ENCODE measurements at regions not wholly inside any gene's neighbourhood (a gene's known extent, or its start where the extent isn't known, plus 50 kb on each side); places are given as distances from the start of the nearest gene placed in this dataset.

DNA sequence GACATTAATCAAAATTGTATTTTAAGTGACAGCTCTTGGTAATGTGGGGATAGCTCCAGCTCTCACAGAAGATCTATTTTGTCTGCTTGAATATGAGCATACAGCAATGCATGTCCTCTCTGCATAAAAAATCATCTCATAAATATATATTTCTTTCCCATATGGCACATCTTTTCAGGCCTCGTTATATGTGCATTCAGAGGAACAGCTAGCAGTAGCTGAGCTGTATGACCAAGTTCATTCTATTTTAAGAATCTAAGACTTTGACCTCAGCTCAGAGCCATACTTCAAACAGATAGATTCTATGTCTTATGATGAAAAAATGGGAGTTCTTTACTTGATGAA lies 487.2 kb downstream of the ARHGEF28 start:
- no peak for TF ChIP-seq KLF9 (tag by site-specific recombination; IDR thresholded peaks at IDR 0.05; ENCODE audit: low read depth)
- no peak for TF ChIP-seq ZNF660 (tag by site-specific recombination; IDR thresholded peaks at IDR 0.05)
- TF ChIP-seq, protein P1, sequence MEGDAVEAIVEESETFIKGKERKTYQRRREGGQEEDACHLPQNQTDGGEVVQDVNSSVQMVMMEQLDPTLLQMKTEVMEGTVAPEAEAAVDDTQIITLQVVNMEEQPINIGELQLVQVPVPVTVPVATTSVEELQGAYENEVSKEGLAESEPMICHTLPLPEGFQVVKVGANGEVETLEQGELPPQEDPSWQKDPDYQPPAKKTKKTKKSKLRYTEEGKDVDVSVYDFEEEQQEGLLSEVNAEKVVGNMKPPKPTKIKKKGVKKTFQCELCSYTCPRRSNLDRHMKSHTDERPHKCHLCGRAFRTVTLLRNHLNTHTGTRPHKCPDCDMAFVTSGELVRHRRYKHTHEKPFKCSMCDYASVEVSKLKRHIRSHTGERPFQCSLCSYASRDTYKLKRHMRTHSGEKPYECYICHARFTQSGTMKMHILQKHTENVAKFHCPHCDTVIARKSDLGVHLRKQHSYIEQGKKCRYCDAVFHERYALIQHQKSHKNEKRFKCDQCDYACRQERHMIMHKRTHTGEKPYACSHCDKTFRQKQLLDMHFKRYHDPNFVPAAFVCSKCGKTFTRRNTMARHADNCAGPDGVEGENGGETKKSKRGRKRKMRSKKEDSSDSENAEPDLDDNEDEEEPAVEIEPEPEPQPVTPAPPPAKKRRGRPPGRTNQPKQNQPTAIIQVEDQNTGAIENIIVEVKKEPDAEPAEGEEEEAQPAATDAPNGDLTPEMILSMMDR (tag by site-specific recombination; IDR thresholded peaks at IDR 0.05): no peak
- no peak for TF ChIP-seq MEIS1 (CRISPR knock-in tag; IDR thresholded peaks at IDR 0.05; ENCODE audit: borderline replicate concordance)
- no peak for TF ChIP-seq HOXA7 (CRISPR knock-in tag; IDR thresholded peaks at IDR 0.05; ENCODE audit: borderline replicate concordance)
- TF ChIP-seq ZNF501 (tag by site-specific recombination; IDR thresholded peaks at IDR 0.05): no peak
- no peak for TF ChIP-seq ZNF24 (tag by site-specific recombination; IDR thresholded peaks at IDR 0.05)
- no peak for TF ChIP-seq TCF7L2 (IDR thresholded peaks at IDR 0.05; ENCODE audit: borderline replicate concordance, low read depth, low read length)
- TF ChIP-seq ZNF211 (tag by site-specific recombination; IDR thresholded peaks at IDR 0.05; ENCODE audit: low read depth): no peak
- no peak for TF ChIP-seq ZNF670 (tag by site-specific recombination; IDR thresholded peaks at IDR 0.05; ENCODE audit: low read depth)
- no peak for TF ChIP-seq ZBTB17 (tag by site-specific recombination; IDR thresholded peaks at IDR 0.05)
- no peak for TF ChIP-seq ZNF132 (tag by site-specific recombination; IDR thresholded peaks at IDR 0.05; ENCODE audit: borderline replicate concordance)

Data from HEK293 (cell line).